Kidney tubule cell (primary cell): ENCODE measurements at regions not wholly inside any gene's neighbourhood (a gene's known extent, or its start where the extent isn't known, plus 50 kb on each side); places are given as distances from the start of the nearest gene placed in this dataset.
"Not testable (repeated sequence)": the region's sequence is repeated elsewhere in the genome, so short reads cannot be mapped to it uniquely, and the experiment has no call there.

Source experiments
- DNase-seq: peaks from one replicate; pipeline ENCODE4 v3.0.0-alpha.2; 2018; ENCODE audit warnings: low spot score

GRCh38 chr10:3932597-3933375 lies 147.8 kb upstream of the KLF6 start:
- DNase-seq: no peak

DNA sequence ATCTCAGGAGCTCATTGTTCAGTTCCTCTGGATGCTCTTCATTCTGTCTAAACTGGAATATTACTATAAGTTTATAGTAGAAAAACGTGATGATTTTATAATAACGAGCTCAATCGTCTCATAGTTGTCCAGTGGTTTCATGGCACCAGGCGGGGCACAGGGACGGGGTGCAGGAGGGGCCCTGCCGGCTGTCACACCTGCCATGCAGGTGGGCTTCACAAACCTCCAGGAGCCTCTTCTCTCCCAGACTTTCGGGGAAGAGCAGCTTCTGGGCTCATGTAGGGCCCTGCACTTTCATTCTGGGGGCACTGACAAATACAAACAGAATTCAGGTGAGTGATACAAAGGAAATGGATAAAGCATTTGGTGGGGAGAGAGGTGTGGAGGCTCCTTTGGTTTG lies 146.9 kb upstream of the KLF6 start:
- DNase-seq: no peak

DNA sequence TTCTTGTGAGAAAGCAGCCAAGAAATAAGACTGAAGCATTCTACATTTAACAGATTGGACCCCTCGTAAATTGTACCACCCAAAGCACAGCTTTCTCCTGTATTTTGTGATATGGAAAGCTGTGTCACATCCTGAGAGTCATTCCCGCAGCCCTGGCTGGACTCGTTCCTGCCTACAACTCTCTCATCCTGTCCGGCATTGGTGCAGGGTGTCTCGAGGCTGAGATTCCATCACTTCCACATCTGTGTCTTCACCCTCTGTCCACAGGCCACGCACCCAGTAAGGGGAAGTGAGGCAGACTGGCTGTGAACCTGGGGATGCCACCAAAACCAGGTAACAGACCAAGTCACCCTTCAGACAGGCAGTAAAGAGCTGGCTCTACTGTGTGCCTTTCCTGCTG lies 146.2 kb upstream of the KLF6 start:
- DNase-seq: no peak

DNA sequence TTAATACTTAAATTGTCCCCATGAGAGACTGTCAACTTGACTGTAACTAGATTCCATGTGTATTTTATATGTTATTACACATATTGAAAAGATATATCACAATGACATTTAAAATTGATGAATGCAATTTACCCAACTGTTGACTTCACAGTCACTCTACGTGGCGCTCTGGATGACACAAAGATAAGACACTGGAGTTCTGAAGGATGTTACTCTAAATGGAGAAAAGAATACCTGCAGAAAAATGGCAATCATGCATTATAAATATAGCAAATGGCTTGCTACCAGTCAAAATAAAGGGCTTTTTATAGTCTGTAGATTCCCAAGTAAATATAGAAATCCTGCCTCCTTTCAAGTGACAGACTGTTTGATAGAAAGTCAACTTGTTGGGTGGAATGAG lies 143.6 kb upstream of the KLF6 start:
- DNase-seq: no peak

DNA sequence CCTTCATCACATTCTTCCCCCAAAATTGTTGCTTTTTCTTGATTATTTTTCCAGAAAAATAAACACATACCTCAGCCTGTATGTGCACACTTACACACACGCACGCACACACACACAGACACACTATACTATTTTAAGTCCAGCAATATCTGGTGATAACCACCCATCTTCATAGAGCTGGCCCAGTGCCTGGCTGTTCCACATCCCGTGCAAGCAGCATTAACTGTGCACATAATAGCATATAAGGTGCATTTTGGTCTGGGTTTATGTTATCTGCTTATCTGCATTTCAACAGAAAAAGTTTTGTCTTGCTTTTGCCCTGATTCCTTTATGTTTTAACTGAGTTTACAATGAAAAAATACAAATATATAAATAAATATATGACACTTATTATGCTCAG lies 143.1 kb upstream of the KLF6 start:
- no peak for DNase-seq

DNA sequence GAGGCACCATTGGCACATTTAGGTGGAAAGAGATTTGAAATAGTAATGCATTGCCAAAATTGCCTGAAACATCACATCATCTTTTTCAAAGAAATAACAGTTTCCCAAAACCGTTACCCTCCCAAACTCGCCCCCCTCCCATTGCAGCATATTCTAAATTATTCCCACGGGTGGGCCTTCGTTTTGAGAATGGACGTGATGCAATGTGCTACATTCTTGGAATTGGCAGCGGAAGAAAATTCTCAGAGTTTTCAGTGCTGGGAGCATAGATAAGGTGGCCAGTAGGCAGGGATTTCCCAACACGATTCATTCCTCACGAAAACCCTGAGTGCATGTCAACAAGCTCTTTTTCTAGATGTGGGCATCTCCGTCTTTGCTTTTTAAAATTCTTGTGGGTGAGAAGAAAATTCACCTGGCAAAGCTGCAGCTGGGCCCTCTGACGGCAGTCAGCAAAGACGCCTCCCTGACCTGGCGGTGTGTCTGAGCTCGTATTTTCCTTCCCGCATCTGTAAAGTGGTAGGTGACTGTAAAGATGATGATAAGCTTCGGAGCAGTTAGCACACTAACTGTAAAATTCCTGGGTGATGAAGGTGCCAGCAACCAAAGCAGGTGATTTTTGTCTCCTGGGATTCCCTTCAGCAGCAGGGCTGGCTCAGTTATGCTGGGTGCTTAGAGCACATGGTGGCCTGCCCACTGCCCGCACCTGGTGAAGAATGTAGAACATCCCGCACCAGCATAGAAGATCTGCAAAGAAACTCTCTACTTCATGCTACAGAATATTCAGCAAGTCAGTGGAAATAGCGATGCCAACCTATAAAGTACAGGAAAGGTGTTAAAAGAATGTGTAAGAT lies 141.9 kb upstream of the KLF6 start:
- DNase-seq: peak; percentile 35

DNA sequence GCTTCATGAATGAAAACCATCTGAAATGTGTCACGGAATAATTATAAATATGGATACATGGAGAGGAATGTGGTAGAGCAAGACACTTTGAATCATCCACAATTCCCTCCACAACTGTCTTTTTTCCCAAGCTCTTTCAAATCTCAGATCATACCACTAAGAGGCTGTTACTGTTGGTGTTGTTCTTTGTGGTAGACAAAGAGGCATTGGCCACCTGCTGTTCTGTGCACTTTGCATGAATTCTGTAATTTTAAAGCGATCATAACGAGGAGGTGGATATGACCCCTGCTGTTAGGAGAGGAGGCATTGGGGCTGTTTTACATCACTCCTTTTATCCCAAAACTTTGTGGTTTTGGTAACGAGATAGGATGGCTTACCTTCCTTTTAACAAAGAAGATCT lies 141.2 kb upstream of the KLF6 start:
- no peak for DNase-seq

GRCh38 chr10:3925184-3925583 lies 140.2 kb upstream of the KLF6 start:
- no peak for DNase-seq

DNA sequence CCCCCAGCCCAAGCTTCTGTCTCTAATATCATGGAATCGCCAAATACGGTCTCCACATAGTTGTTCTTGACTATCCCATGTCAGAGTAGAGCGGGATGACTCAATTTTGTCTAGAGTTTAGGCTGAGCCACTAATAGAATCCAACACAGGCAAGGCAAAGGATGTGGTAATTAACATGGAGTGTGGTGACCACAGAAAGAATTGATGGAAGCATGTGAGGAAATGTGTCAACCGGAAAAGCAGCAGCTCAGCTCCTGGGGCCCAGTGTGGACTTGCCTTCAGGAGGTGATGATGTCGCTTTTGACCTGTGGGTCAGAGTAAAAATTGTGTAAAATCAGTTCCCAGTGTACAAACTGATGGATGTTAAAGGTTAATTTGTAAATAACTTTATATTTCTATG lies 139.3 kb upstream of the KLF6 start:
- peak; percentile 98 for DNase-seq

DNA sequence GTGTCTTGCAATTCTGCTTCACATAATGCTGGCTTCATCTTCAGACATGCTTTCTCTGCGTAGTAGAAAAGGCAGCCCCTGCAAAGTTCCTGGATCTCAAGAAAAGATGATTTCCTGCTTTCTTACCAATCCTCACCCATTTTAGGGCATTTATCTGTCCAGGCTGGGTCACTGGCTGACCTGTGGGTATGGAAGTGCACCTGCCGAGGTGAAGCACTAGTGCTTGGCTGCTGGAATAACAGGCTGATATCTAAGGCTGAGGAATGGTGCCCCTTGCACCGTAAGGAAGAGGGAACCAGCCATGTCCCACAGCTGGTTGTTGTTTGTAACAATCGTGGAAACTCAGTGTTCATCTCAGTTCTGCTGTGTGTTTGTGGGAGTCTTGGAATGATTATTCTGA lies 138.0 kb upstream of the KLF6 start:
- no peak for DNase-seq

DNA sequence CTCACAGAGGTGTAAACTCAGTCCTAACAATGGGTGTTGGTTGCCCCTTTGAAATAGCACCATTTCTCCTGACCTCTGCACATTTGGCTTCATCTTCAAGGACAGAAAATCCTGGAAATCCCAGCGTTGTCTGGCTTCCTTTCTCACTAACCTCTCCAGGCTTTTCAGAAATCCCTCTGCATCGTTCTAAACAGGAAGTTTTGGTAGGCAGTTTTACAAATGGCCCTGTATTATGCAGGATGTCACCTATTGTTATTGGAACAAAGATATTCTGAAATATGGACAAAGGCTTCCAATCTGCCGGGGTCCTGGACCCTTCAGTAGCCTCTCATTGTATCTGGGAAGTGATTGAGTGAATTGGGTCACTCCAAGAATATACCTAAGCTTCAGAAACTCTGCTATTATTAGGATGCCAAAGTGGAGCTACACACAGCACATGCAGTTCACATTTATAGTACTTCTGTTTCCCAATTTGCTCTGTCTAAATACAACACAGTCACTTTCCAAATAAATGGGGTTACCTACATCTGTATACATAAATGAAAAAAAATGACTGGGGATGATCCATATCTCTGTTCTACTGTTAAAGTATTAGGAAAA lies 134.8 kb upstream of the KLF6 start:
- no peak for DNase-seq

GRCh38 chr10:3917392-3917791 lies 132.4 kb upstream of the KLF6 start:
- not testable (repeated sequence) for DNase-seq

DNA sequence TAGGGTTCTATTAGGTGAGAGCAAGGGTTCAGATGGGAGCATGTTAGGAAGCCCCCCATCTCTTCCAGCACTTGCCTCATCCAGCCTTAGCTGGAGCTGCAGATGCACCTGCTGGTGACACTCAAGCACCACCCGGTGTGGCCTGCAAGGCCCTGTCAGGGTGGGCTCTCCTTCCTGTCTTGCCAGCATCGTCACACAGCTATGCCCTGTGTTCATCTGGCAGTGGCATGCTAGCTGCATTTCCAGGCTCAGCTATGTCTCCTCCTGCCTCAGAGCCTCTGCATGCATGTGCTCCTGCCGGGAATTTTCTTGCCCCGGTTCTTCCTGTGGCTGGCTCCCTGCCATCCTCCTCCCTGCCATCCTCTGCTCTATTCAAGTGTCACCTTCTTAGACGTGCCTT lies 129.7 kb upstream of the KLF6 start:
- DNase-seq: peak; percentile 16

DNA sequence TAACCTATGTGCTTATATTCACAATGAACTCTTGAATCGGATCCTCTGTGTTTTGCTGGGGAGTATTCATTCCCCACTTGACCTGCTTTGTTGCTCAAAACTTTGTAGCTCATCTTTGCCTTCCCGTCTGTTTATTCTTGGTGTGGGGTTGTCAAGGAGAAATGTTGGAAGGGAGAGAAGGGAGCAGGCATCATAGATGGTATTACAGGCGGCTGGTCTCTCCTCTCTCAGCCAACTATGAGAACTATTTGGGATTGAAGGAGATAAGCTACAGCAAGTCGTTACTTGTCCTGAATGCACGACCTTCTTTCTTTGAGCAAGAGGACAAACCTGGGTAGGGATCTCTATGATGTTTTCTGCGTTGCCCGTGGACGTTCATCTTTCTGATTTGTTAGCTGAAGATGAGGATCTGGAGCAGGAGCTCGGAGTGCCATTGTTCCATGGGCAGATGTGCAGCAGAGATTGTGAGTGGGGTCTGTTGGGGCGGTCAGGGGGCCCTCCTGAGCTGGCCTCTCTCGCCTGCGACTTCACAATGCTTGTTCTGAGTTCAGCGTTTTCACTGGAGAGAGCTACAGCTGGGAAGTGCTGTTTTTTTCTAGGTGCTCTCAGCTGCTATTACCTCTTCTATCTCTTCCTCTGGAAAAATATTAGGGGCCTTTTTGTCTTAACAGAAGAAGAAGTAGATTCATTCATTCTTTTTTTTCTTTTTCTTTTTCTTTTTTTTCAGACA lies 126.9 kb upstream of the KLF6 start:
- DNase-seq: no peak

GRCh38 chr10:3911241-3911640 lies 126.2 kb upstream of the KLF6 start:
- no peak for DNase-seq

- DNase-seq: no peak
Measured at GRCh38 chr10:3909339-3909738, 124.3 kb upstream of the KLF6 start.

DNA sequence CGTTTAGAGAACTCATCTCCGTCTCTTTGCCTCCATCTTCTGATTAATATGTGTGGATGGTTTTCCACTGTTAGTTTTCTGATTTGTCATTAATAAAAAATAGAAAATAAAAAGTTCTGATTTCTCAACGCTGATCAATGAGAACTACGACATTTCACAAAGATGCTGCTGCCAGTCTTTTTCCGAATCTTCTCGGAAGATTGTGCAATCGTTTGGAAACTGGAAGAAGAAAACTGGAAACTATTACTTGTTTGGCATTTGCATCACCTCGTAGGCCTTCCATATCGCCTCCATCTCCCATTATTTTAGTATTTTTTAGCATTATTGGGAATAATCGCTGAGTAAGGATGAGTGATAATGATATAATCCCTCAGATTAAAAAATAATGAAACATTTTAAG lies 123.2 kb upstream of the KLF6 start:
- no peak for DNase-seq

DNA sequence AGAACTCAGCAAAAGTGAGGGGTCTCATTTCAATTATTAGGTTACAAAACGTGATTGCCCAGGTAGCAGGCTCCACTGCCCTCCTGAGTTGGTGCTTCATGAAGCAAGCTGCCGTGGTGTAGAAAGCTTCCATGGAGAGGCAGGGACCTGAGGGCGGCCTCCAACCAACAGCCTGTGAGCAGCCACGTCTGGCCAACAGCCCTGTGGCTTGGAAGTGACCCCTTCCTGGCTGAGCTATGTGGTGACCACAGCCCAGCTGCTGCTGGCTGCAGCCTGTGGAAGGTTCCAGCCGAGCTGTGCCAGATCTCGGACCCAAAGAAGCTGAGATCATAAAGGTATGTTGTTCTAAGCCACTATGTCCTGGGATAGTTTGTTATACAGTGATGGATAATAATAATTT lies 122.5 kb upstream of the KLF6 start:
- DNase-seq: no peak

DNA sequence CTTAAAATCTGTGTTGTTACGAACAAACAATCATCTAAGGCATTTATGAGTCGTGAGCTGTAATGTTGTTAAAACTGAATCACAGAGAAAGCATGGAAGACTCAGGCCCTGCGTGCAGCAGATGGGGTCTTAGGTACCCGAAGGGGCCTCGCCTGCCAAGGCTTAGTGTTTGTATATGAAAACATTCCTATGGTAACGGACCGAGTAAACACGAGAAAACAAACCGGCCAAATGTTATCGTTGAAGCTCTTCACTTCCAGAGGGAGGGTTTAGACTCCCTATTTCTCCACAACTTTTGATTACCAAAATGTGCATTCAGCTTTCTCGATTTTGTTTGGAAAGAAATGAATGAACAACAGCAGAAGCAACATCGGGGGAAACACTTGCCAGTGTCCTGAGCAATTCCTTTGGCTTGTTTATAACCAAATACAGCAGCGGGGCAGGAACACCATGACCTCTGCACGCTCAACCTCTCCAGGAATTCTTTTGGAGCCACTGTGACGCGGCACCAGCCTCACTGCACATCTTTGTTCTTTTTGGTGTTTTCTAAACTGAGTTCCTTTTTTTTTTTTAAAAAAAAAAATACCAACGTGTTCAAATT lies 121.6 kb upstream of the KLF6 start:
- DNase-seq: peak; percentile 61

DNA sequence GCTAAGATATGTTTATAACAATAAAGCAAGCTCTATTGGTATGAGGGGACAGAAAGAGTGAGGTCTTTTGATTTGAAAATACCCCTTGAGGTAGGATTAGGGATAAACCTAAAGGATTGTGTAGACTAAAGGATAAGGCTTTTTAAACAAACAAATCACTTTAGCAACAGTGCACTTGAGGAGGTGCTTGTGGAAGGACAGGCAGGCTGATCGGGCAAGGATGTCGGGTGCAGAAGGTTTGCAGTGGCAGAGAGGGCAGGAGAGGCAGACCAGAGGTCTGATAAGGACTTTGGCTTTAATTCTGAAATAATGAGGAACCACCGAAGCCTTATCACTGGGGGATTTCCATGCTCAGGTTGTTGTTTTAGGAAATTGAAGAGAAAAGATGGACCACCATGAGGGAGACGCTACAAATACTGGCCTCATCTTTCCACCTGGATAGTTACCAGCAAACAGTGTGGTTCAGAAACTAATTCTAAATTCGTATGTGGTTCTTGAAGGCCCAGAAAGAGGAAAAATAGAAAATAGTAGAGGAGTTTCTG lies 119.5 kb upstream of the KLF6 start:
- no peak for DNase-seq

GRCh38 chr10:3902809-3903410 lies 117.9 kb upstream of the KLF6 start:
- DNase-seq: peak; percentile 74
